ENCODE measurements at regions not wholly inside any gene's neighbourhood (a gene's known extent, or its start where the extent isn't known, plus 50 kb on each side); places are given as distances from the start of the nearest gene placed in this dataset.

DNA sequence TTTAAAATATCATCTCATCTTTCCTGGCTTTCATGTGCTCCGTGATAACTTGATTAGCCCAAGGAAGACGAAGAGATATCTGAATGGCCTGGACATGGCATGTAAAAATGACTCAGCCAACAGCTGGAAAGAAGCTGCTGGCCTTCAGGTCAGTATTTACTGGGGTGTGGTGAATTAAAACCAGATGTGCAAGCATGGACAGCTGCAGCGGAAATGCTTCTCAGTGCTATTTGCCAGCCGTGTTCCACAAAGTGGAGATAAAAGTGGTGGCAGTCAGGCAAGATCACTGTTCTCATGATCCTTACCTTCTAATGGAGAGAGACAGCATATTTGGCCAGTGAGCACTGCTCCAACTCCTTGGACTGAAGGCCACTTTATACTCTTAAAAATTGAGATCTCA lies 203.1 kb upstream of the VSTM2A start:
- H3K9ac ChIP-seq (ENCODE audit: low read length) = no peak overlapping the region
- H4K20me1 ChIP-seq (ENCODE audit: insufficient read depth, low read length) = no peaks in the 10 kb centered on the region
- H2AFZ ChIP-seq (ENCODE audit: low read length) = no peak overlapping the region
- no peaks in the 10 kb centered on the region for H3K79me2 ChIP-seq (ENCODE audit: insufficient read depth, low read length)
- no peaks in the 10 kb centered on the region for H3K27me3 ChIP-seq (ENCODE audit: insufficient read depth, low read length)
- no peaks in the 10 kb centered on the region for H3F3A ChIP-seq (ENCODE audit: insufficient read depth, low read length)
- H3K27ac ChIP-seq (ENCODE audit: low read depth, low read length, poor library complexity, severe bottlenecking) = no peak overlapping the region
- TF ChIP-seq, protein P1, sequence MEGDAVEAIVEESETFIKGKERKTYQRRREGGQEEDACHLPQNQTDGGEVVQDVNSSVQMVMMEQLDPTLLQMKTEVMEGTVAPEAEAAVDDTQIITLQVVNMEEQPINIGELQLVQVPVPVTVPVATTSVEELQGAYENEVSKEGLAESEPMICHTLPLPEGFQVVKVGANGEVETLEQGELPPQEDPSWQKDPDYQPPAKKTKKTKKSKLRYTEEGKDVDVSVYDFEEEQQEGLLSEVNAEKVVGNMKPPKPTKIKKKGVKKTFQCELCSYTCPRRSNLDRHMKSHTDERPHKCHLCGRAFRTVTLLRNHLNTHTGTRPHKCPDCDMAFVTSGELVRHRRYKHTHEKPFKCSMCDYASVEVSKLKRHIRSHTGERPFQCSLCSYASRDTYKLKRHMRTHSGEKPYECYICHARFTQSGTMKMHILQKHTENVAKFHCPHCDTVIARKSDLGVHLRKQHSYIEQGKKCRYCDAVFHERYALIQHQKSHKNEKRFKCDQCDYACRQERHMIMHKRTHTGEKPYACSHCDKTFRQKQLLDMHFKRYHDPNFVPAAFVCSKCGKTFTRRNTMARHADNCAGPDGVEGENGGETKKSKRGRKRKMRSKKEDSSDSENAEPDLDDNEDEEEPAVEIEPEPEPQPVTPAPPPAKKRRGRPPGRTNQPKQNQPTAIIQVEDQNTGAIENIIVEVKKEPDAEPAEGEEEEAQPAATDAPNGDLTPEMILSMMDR (IDR thresholded peaks at IDR 0.05; ENCODE audit: low read length) = no peak
- TF ChIP-seq EZH2 (IDR thresholded peaks at IDR 0.05; ENCODE audit: borderline replicate concordance, low read length) = no peak
- H3K9me3 ChIP-seq (ENCODE audit: low read length) = no peaks in the 10 kb centered on the region
- H3K4me3 ChIP-seq (ENCODE audit: low read depth, low read length, poor library complexity, severe bottlenecking) = no peak overlapping the region
- no peak overlapping the region for H3K4me2 ChIP-seq (ENCODE audit: low read length)
- H3K4me1 ChIP-seq (ENCODE audit: insufficient read depth, low read length, severe bottlenecking) = no peaks in the 10 kb centered on the region
- H3K9me2 ChIP-seq (ENCODE audit: low read depth, low read length) = no peaks in the 10 kb centered on the region
- H3K36me3 ChIP-seq (ENCODE audit: insufficient read depth, low read length) = no peaks in the 10 kb centered on the region

DNA sequence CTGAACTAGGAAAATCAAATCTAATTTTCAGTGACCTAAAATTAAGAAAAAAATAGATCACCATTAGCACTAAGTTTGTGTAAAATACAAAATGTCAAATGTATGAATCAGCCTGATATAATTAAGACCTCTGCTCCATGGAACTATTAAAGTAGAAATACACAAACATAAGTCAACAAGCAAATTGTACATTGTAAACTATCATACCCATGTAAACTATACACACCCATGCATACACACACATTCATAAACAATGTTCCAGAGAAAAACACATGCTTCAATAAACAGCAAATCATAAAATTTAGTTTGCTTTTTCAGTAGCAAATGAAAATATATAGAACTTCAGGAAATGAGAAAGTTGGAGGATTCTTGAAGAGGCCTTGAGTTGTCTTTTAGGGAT lies 199.7 kb upstream of the VSTM2A start:
- TF ChIP-seq, protein P1 (IDR thresholded peaks at IDR 0.05; ENCODE audit: low read length) = no peak
- no peak for TF ChIP-seq EZH2 (IDR thresholded peaks at IDR 0.05; ENCODE audit: borderline replicate concordance, low read length)
- Histone ChIP-seq H3K4me3 (ENCODE audit: low read depth, low read length, poor library complexity, severe bottlenecking) (no peak overlapping the region), H3K79me2 (ENCODE audit: insufficient read depth, low read length) (no peaks in the 10 kb centered on the region), H3K9ac (ENCODE audit: low read length) (no peak overlapping the region), H3K27me3 (ENCODE audit: insufficient read depth, low read length) (no peaks in the 10 kb centered on the region), H3K27ac (ENCODE audit: low read depth, low read length, poor library complexity, severe bottlenecking) (no peak overlapping the region), H3F3A (ENCODE audit: insufficient read depth, low read length) (no peaks in the 10 kb centered on the region), H4K20me1 (ENCODE audit: insufficient read depth, low read length) (no peaks in the 10 kb centered on the region), H3K36me3 (ENCODE audit: insufficient read depth, low read length) (no peaks in the 10 kb centered on the region), H2AFZ (ENCODE audit: low read length) (no peak overlapping the region), H3K9me2 (ENCODE audit: low read depth, low read length) (no peaks in the 10 kb centered on the region), H3K9me3 (ENCODE audit: low read length) (no peaks in the 10 kb centered on the region), H3K4me1 (ENCODE audit: insufficient read depth, low read length, severe bottlenecking) (no peaks in the 10 kb centered on the region), H3K4me2 (ENCODE audit: low read length) (no peak overlapping the region)

DNA sequence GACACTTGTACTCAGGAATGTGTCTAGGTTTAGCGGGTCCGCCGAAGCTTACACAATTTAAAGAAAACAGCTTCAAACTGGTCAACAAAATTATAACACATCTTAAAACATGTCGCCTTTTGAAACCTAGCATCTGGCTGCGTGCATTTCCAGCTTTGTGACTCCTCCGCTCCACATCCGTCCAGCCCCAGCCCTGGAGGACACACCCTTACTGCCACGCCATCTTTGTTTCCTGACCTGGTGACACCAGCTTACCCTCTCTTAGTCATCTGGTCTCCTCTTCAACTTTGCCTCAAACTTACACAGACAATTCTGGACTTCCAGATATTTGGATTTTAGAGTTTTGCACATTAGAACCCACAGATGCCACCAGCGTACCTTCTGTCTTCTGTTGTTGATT lies 198.7 kb upstream of the VSTM2A start:
- Histone ChIP-seq H3K9me3 (ENCODE audit: low read length) (no peaks in the 10 kb centered on the region), H2AFZ (ENCODE audit: low read length) (no peak overlapping the region), H3F3A (ENCODE audit: insufficient read depth, low read length) (no peaks in the 10 kb centered on the region), H3K27ac (ENCODE audit: low read depth, low read length, poor library complexity, severe bottlenecking) (no peak overlapping the region), H4K20me1 (ENCODE audit: insufficient read depth, low read length) (no peaks in the 10 kb centered on the region), H3K4me2 (ENCODE audit: low read length) (no peak overlapping the region), H3K9me2 (ENCODE audit: low read depth, low read length) (no peaks in the 10 kb centered on the region), H3K79me2 (ENCODE audit: insufficient read depth, low read length) (no peaks in the 10 kb centered on the region), H3K4me1 (ENCODE audit: insufficient read depth, low read length, severe bottlenecking) (no peaks in the 10 kb centered on the region), H3K27me3 (ENCODE audit: insufficient read depth, low read length) (no peaks in the 10 kb centered on the region), H3K36me3 (ENCODE audit: insufficient read depth, low read length) (no peaks in the 10 kb centered on the region), H3K9ac (ENCODE audit: low read length) (no peak overlapping the region), H3K4me3 (ENCODE audit: low read depth, low read length, poor library complexity, severe bottlenecking) (no peak overlapping the region)
- no peak for TF ChIP-seq EZH2 (IDR thresholded peaks at IDR 0.05; ENCODE audit: borderline replicate concordance, low read length)
- TF ChIP-seq, protein P1 (IDR thresholded peaks at IDR 0.05; ENCODE audit: low read length) = no peak
